Inflammatory macrophage (primary cell): ENCODE measurements at regions not wholly inside any gene's neighbourhood (a gene's known extent, or its start where the extent isn't known, plus 50 kb on each side); places are given as distances from the start of the nearest gene placed in this dataset.

Experiments
- DNase-seq, 2 donors: peaks; one replicate each; pipeline ENCODE4 v3.0.0-alpha.2; 2020 to 2022

DNA sequence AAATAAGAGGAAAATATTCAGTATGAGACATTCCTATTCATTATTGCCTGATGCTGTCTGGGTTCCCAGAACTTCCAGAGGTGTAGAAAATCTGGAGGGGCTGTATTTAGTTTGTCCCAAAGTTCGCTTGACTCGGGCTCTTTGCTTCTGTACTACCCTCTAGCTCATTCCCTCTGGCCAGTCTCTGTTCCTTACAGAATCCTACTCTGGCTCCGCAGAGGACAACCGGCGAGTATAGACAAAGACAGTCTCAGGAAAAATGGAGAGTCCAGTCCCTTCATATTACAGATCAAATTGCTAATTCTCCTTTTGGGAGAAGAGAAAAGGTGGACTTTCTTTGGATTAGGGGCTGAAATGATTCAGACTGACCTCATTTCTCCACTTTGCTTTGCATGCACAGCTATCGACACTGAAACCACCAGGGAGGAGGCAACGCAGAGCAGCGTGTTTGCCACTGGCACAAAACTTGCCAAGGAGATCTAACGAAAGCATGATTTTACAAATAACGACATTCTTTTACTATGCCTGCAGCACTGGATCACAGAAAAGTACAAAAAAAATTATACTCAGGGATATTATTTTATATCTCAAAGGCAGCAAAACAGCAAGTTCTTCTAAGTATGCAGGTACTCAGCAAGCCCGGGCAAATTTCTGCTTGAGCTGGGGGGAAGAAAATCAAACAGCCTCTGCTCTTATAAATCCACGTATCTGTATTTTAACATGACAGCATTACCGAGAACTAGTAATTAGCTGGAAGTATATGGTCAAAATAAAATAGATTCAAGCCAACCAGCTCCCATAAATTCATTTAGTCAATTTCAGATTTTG, 279.7 kb downstream of the NPR3 start:
- no peak for DNase-seq

DNA sequence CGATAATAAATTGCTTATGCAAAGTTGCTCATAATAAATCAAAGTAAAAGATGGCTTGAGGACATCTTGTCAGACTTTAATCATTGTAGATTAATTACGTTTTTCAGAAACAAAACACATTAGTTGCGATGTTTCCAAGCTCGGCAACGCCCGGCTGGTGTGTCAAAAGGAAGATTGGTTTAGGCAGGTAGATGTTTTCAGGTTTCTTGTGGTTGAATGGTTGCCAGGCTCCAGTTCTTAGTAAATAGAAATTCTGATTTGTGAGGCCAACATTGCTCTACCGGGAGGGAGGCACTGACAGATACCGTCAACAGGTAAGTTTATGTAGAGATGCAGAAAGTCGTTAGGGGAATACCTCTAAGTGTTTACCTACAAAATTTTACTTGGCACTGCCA, 280.3 kb downstream of the NPR3 start:
- DNase-seq, result no peak

DNA sequence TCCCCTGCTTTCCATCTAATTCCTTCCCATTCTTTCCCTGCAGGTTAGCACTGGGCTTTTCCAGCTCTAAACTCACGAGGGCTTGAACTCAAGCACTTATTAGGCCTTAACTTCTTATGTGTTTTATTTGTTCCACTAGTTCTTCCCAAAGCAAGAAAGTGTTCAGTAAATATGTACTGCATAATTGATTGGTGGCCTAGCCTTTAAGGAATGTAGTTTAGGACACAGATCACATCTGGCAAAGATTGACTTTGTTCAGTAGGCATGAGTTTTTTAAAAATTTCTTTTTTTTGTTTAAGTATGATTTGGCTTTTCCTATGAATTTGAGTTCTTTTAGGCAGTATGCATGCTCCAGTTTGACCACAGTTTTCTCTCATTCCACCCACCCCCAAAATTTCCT, 285.2 kb downstream of the NPR3 start:
- no peak for DNase-seq

DNA sequence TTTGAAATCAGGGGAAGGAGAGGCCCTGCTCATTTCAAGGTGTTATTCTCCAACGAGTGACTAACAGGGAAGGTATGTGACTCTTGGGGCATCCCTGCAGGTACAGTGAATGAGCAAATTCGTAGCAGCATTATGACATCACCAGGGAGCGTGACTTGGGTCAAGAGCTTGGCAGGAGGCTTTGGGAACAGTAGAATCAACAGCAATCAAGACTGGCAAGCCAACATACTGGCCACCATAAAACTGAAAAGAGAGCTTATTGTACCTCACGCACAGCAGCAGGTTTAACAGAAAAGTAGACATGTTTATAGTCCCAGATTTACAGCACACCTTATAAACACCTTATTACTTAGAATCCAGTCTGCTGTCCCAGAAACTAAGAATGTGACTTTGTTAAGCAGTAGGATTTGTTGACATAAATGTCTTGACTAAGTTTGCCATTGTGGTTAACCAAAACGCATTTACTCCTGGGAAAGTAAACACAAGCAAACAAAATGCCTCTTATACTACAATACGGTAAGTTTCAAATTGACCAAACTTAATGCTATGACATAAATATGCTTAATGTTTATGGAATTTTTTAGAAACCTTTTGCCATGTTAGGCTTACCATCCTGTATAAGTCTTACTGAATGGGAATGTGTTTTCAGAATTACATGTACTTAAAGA, 297.8 kb downstream of the NPR3 start:
- DNase-seq, result no peak

- no peak for DNase-seq
These were observed 299.7 kb downstream of the NPR3 start for GRCh38 chr5:33010846-33011245.

GRCh38 chr5:33011801-33012200, 300.7 kb downstream of the NPR3 start:
- no peak for DNase-seq

DNA sequence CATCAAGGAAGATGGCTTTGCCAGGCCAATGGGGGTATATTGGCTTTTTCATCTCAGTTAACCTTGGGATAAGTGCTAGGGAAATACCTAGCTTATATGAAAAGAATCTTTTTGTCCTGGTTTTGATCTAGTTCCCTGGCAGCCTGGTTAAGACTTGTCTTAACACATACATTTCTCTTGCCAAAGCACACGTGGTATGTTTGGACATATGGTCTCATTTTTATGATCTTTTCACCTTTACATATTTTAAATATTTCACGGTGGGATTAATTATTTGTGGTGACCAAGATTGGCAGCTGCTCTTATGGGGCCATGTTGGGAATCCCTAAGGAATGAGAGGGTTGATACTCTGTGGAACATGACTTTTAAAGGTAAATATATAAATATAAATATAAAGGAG, 312.5 kb downstream of the NPR3 start:
- no peak for DNase-seq

GRCh38 chr5:33032271-33033070, 321.4 kb downstream of the NPR3 start:
- DNase-seq, result no peak

DNA sequence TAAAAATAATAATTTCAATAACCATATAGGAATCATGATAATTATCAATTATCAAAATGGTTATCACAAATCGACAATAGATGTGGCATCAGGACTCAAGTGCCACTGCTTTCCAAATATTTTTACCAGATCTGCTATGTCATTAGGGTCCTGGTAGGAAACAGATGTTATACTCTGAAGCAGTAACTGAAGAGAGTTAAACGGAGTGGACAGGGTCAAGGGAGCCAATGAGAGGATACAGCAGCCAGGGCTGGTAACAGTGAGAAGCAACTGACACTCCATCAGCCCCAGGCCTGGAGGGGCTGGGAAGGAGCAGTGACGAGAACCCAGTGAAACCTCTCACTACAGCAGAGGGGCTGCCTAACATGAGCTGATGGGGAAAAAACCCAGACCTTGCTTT, 322.4 kb downstream of the NPR3 start:
- DNase-seq, result no peak

DNA sequence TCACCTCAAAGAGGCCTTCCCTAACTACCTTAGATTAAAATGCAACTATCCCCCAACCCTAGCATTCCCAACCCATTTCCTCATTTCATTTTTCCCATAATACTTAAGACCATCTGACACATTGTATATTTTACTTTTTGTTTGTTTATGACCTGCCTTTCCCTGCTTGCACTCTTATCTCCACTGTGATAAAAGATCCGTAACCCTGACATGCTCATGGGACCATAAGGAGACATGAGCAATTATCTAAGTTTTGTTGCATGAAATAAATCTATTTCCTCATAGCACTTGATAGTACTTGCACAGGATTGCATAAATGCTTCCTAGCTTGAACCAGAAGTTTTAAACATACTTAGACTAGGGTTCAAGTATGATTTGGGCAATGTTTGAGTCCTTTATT, 323.7 kb downstream of the NPR3 start:
- no peak for DNase-seq

DNA sequence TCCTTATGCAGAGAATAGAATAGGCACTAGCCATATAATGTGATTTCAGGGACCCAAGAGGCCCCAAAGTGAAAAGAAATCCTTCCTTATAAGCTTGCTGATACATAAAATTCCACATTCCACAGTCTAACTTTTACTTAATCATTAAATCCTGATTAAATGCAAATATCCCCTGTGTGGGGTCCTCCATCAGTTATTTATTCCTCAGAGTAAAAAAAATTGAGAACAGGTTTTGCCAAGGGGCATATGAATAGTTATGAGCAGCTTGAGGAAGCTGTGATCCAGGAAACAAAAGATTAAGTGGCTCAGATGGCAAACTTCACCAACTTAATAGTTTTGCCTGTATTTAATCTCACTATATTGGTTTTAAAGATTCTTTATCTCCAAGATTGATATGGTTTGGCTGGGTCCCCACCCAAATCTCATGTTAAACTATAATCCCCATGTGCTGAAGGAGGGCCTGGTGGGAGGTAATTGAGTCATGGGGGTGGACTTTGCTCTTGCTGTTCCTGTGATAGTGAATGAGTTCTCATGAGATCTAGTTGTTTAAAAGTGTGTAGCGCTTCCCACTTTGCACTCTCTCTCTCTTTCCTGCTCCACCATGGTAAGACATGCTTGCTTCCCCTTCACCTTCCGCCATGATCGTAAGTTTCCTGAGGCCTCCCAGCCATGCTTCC, 324.9 kb downstream of the NPR3 start:
- no peak for DNase-seq

DNA sequence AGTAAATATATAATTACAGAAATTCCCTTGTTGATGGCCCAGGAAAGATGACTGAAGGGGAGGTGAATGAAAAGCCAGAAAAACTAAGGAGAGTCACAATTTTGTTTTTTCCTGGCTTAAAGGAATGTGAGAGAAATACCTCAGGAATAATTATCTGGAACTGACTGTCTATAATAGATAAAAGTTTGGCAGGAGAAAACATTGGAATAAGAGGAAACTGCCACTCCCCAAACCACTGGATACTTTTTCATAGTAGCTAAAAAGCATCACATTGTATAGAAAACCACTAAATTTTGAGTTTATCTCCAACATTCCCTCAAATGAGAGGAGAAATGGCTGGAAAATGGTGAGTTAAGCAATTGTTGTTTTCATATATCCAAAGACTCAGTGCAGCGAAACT, 326.0 kb downstream of the NPR3 start:
- DNase-seq, result no peak

DNA sequence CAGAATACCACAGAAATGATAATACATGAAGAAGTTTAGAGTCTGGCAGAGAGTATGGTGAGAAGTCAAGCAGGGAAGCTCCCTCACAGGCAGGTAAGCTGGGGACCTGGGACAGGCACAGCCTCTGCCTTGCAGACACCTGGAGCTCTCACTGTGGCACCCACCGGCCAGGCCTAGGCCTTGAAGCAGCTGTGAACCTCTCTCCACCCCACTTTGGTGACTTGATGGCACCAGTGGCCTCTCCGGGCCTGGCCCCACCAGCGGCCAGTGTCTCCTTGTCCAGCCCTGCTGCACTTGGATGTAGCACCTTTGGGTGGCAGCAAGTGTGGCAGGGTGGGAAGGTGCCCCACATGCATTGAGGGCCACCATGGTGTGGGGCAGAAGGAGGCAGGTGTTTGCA, 330.5 kb downstream of the NPR3 start:
- no peak for DNase-seq

DNA sequence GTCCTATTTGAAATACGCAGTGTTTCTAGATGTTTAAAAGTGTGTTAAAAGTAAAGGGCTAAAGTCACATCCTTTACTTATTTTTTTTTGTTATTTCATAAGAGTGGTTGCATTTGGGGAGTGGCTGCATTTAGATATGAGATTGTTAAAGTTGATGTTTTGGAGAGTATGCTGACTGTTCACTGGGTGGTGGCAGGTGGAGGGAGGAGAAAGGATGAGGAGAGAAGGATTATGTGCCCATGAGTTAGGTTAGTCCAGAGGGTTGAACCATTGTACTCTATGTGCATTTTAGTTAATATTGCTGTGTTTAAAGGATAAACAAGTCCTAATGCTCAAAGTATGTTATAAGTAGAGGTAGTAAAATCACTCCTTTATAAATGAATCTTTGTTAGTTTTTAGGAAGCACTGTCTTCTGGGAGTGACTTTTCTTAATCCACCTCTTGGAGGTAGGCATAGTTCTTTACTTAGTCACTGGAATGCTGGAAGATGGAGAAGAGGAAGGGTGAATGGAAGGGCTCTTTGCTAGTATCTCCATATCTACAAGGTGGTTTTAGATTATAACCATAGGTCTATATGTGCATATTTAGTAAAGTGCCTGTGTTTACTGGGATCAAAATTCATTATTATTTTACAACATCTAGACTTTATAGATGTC, 332.3 kb downstream of the NPR3 start:
- DNase-seq, result no peak

DNA sequence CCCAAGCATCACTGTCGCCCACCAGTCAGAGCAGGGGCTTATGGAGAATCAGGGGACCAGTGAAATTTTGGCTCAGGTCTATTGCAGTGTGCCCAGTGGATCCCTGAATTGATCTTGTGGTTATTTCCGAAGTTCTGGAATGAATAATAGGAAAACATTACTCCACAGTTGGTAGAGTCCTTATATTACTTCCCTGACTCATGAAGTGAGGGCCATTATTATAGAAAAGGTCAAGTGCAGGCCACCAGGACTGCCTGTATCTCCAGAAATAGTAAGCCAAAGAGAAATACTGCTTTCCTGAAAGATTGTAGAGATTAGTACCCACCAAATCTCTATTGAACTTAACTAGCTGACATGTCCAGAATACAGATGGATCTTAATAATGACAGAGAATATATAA, 335.0 kb downstream of the NPR3 start:
- no peak for DNase-seq

- no peak for DNase-seq
These were observed 337.2 kb downstream of the NPR3 start for GRCh38 chr5:33048315-33048714.

- DNase-seq, result no peak
These were observed 338.2 kb downstream of the NPR3 start for GRCh38 chr5:33049298-33049697.

GRCh38 chr5:33049842-33050241, 338.7 kb downstream of the NPR3 start:
- DNase-seq, result no peak

DNA sequence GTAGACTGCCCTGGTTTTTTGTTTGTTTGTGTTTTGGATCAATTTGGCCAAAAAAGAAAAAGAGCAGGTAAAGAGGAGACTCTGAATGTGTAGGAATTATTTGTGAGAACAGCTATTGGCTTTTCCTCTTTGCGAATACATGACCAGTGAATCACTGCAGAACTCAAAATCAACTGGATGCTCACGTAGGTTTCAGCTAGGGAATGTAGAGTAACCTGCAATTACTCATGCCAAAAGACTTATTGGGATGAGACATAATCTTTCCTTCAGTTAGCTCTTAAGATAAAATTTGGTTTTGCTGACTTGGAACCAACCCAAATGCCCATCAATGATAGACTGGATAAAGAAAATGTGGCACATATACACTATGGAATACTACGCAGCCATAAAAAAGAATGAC, 348.0 kb downstream of the NPR3 start:
- DNase-seq, result no peak

GRCh38 chr5:33065131-33065530, 354.0 kb downstream of the NPR3 start:
- no peak for DNase-seq

DNA sequence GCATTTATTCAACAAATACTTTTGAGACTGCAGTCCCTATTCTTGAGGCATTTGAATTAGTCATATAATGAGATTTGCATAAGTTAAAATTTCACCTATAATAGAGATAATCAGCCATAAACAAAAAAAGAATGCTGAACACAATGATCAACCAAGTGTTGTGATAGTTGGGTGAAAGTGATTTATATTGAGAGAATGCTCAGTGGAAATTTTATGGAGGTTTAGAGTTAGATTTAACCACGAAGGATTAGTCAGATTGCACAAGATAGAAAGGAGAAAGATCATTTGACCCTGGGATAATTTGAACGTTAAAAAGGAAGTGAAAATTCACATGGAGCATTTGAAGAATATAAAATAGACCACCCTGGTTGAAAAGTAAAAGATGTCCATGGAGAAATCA, 356.2 kb downstream of the NPR3 start:
- DNase-seq, result no peak

DNA sequence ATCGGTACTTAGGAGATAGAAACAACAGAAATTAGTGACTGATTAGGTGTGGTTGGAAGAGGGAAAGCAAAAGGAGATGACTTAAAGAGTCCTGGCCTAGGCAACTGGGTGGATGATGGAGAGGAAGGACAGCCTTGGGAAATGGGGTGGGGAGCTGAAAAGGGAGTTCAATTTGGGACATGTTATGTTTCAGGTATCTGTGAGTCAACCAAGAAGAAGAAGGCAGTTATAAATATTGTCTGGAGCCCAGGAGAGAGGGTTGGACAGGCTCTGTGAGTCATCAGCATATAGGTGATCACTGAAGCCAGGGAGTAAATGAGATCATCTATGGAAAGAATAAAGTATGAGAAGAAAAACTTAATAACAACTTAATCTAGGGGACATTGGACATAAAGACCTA, 357.7 kb downstream of the NPR3 start:
- no peak for DNase-seq

GRCh38 chr5:33072296-33072695, 361.2 kb downstream of the NPR3 start:
- DNase-seq, result no peak
